Stimulated activated CD4-positive, alpha-beta T cell treated with anti-CD3 and anti-CD28 coated beads, Interleukin-1b, Interleukin-23, amount 100 ng/mL, for 48 hours (primary cell): ENCODE measurements at regions not wholly inside any gene's neighbourhood (a gene's known extent, or its start where the extent isn't known, plus 50 kb on each side); places are given as distances from the start of the nearest gene placed in this dataset.

ENCODE experiments used
- DNase-seq: peaks from one replicate; pipeline ENCODE4 v3.0.0-alpha.2; 2020

DNA sequence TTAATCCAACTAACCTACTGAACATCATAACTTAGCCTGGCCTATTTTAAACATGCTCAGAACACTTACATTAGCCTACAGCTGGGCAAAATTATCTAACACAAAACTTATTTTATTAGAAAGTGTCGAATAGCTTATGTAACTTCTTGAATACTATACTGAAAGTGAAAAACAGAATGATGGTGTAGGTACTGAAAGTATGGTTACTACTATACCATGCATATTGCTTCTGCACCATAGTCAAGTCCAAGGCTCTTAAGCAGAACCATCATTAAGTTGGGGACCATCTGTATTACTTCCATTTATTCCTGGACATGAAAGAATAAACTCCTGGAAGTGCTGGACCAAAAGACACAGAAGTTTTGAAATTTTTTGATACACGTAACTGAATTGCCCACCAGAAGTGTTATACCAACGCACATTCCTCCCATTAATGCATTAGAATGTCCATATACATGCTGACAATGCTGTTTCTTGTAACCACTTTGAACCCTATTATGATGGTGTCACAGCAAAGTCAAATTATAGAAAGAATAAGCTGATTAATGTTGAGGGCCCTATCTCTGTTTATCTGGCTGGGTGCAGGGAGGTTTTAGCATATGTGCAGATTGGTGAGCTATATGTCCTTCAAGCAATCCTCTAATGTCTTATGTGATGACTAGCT is 375.7 kb downstream of the ACTL7B start:
- DNase-seq: no peak

DNA sequence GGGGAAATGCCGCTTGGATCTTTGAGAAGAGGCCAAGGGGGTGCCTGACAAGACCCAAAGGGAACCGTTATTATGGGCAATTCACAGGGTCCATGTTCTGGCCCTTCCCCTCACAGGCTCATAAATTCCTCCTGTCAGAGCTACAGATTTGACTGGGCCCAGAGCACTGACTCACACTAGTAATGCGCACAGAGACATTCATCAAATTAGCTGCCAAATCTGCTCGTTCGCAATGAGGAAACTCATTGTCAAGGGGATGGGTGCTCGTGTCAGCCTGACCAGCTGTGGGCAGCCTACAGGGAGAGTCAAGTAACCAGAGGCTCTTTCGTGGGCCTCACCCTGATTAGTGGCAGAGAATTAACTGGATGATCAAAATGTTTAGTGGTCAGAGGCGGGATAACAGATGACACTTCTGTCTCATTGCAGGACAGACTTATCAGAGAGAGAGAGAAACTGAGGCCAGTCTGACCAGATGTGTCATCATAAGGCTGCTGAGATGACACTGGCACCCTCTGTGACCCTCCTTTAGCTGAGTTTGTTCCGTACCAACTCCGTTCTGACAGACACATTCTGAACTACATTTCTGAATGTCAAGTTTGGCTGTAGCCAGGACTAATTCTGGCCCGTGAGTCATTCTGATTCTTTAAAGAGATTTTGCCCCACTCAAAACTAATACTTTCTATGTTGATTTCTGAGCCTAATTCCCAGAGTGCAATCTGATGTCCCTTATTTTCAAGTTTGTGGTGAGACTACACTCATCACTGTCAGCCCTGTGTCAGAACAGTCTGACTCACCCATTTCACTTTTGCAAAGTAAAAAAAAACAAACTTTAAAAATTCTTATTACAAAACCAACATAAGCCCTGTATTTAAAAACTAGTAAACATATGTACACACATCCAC is 377.1 kb downstream of the ACTL7B start:
- no peak for DNase-seq

DNA sequence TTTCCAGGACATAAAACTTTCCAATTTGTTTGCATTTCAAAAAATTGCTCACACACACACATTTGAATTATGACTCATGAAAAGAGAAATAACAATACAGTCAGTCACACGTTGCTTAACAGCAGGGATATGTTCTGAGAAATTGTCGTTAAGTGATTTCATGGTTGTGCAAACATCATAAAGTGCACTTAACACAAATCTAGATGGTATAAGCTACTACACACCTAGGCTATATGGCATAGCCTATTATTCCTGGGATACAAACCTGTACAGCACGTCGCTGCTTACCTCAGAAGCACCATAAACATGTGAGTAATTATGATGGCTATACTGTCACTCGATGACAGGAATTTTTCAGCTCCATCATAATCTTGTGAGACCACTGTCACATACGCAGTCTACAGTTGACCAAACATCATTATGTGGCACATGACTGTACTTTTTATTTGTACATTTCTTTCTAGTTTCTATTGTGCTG is 378.2 kb downstream of the ACTL7B start:
- DNase-seq: no peak

DNA sequence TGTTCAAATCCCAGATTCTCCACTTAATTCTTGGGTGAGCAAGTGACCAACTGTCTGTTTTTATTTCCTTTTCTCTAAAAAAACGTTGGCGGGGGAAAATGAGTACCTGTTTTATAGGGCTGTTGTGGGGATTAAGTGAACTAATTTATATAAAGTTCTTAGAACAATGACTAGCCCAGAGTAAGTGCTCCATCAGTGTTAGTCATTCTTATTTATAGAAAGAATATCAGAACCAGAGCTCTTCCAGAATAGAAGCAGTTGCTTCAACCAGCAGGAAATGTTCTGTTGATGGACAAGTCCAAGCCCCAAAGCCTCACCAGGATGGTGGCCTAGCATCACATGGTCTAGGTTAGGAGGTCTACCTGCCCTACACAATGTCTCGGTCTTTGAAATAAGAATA is 379.2 kb downstream of the ACTL7B start:
- no peak for DNase-seq

DNA sequence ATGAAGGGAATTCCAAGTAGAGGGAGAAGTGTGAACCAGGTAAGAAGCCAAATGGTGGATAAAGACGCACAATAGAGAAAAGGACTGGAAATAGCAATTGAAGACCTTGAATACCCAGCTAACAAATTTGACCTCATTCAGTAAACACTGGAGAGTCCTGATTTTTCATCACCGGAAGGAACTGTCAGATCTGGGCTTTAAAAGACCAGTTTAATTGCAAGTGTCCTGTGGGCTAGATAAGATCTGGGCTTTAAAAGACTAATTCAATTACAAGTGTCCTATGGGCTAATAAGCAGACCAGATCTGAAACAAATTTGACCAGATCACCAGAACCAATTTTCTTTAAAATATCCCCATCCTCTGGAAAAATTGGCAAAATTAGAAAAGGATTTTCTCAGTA is 380.0 kb downstream of the ACTL7B start:
- DNase-seq: no peak

DNA sequence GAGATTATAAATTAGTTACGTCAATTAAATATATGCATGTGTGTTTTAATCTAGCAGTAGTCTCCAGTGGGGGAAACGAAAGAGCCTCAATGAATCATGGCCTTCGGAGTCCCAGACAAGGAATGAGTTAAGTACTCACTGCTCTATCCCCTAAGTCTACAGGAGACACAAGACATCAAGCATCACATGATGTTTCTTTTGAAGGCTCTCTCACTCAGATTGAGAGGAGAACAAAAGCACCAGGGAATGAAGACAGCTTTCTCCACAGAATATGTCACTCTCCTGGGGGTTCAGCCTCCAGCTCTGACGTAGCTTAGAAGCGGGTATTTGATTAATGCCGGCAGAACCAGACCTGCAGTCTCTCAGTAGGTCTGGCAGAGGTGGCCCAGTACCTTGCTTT is 381.4 kb downstream of the ACTL7B start:
- DNase-seq: no peak

DNA sequence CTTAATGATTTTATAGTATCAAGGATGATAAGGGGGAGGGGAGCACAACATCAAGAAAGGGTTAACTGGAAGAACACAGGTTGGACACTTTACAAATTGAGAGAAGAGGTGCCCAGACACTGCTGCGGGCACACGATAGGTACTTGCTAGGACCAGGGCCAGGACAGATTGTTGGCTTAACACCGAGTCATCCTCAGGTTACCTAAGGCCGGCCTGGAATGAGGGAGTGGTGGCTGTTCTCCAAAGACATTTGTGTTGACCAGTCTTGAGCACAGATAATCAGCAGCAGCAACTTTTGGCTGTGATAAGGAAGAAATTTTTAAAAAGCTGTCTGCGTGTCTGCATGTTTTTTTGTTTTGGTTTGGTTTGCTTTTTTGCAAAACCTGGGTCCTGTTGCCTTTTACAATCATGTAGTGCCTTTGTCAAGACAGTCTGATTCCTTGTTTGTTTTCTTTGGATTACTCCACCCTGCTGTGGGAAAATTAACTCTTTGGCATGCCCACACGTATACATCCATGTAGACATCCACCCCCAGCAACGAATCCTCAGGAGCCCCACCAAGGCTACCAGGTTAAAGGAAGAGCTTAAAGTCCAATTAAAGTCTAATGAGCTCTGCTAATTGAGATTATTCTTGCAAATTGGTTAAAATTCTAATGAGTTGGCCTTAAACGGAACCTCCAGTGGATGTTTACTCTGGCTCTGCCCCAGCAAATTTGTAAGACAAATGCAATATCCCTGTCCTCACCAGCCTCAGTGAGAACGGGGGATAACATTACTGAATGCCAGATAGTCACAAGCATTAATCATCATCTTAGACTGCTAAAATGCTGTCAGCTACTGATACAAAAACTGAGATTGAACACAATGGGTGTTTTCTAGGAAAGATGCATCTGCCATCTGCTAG is 382.3 kb downstream of the ACTL7B start:
- DNase-seq: no peak

DNA sequence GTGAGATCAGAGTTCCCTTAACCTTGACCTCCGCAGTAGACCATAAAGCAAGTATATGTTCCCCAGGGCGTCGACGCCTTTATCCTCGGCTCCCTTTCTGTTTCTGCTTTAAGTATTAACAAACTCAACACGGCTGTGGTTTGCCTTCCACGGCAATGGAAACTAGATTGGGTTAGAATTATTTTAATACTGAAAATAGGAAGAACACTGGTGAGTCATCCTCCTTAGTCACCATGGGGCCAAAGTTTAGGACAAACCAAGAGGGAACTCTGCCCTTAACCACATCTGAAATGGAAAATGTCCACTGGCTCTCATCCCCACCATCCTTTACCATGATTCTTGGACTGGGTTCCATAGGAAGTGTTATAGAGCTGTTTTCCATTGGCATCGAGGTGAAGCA is 386.1 kb downstream of the ACTL7B start:
- DNase-seq: no peak

DNA sequence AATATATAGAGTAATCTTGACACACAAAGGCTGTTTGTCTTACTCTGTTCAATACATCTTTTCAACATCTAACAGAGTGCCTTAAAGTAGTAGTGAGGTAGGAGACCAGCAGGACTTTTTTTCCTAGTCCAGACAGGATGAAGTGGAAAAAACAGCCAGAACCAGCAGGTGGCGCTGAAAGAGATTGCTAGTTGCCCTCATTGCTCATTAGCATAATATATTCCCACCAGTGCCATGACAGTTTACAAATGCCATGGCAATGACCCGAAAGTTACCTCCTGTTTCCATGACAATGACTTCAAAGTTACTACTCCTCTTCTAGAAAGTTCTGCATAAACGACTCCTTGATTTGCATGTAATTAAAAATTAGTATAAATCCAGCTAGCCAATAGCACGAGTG is 387.4 kb downstream of the ACTL7B start:
- DNase-seq: peak; percentile 8

DNA sequence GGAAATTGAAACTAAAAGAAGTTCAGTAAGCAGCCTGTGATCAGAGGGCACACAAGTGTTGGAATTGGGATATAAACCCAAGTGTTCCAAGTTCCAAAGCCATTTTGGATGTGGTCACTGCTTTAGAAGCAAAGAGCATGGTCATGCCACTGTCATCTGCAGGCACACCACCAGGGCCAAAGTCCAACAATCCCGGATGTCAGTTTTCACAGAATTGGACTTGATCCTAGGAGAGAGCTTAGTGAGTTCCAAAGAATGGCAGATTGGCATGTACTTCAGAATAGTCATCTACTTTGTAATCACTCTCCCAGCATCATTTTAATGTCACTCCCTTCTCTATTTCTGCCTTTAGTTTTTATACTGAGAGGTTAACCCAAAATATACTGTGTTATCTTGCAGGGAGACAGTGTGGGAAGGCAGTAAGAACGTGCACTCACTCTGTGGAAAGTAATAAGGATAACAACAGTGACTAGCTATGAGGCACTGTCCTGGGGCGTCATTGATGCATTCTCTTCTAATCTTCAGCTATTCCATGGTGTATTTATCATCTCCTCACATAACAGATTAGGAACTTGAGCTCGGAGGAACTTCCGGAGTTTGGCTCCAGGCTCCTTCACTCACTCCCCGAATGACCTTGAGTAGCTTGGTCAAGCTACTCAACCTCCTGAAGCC is 388.0 kb downstream of the ACTL7B start:
- DNase-seq: no peak

DNA sequence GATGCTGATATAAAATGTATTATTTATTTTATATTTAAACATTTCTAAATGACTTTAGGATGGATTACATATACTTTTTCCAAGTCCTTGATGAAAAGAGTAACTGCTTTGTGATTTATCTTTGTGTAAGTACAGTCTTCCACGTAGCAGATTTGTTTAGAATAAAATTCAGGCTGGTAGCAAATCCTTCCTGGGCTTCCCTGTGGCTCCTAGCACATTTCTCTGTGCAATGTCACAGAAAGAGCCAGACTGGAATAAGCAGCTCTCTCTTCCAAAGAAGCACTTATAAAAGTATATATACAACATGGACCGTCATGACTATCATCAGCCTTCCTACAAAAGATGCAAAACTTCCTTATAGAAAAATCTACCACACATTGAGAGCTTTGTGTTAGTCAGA is 388.6 kb downstream of the ACTL7B start:
- DNase-seq: no peak

DNA sequence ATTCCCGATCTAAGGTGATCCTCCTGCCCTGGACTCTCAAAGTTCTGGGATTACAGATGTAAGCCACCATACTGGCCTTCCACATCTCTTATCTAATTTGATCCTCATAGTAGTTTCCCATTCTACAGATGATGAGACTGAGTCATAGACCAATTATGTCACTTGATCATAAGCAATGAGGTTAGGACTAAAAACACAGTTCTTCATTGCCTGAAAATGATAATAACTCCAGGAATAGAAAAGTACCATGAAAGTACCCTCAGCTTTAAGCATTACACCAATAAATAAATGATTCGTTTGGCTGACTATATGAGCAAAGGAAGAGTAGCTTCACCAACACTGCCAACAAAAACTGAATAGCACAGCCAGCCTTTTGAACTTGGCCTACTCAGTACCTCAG is 389.5 kb downstream of the ACTL7B start:
- DNase-seq: no peak

DNA sequence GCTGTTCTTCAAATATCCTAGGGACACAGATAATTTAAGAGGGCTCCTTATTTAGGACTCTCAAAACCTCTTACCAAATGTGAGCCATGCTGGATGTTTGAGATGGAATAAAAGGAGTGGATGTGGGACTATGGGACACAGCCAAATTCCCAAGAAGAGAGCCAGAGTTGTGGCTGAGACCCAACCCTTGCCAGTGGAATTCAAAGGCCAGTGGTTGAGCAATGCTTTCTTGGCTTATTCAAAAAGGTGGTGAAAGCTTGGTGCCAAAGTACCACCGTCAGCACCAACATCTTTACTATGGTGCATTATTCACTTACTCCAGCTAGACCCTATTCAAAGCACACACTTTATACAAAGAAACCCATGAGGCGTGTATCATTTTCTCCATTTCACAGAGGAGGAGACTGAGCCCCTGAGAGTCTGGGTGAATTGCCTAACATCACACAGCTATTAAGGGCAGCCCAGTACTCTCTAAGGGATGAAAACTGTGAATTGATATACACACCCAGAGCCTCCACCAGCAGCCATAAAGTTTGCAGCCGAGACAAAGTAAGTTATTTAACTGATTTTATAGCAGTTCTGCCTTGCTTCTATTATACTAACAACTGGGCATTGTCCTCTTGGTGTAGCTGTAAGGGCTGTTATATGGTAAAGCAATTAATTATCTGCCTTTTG is 391.7 kb downstream of the ACTL7B start:
- DNase-seq: no peak

DNA sequence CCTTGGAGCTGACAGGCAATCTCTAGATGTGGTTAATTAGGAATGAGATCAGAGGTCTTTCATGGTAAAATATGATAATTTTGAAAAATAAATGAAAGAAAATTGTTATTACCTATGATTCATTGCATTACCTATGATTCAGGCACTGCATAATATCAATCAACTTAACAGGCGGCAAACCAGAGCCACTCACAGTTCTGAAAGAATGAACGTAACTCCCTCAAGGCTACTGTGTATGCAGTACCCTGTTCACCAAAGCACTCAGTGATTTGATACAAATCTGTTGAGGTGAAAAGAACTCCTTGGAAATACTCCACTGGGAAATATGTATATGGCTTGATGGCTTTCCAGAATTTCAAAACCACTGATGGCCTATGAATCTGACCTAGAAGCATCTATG is 398.9 kb downstream of the ACTL7B start:
- DNase-seq: no peak

DNA sequence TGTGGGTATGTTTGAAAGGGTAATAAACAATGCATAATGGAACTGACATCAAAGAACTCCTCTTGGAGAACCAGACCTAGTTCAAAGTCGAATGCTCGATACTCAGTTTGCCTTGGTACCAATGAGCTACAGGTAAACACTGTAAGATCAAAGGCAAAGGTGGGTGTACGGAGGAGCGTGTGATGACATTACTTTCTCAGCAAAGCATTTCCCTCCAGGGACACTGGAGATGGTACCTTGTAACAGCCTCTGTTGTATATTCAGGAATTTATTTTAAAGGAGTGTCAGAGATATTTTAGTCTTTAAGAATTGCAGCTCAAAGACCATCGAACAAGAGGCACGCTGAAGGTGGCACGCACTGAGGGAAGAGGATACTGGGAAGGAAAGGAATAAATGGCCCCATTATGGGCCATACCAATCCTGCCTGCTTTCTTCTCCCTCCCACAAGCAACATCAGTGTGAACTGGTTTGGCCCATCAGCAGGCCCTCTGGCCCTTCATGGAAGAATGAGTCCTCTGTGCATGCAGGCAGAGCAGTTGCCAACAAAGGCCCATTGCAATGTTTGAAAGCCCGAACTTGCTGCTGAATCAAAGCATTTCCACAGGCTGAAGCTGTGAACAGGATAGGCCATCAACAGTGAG is 410.2 kb downstream of the ACTL7B start:
- no peak for DNase-seq

DNA sequence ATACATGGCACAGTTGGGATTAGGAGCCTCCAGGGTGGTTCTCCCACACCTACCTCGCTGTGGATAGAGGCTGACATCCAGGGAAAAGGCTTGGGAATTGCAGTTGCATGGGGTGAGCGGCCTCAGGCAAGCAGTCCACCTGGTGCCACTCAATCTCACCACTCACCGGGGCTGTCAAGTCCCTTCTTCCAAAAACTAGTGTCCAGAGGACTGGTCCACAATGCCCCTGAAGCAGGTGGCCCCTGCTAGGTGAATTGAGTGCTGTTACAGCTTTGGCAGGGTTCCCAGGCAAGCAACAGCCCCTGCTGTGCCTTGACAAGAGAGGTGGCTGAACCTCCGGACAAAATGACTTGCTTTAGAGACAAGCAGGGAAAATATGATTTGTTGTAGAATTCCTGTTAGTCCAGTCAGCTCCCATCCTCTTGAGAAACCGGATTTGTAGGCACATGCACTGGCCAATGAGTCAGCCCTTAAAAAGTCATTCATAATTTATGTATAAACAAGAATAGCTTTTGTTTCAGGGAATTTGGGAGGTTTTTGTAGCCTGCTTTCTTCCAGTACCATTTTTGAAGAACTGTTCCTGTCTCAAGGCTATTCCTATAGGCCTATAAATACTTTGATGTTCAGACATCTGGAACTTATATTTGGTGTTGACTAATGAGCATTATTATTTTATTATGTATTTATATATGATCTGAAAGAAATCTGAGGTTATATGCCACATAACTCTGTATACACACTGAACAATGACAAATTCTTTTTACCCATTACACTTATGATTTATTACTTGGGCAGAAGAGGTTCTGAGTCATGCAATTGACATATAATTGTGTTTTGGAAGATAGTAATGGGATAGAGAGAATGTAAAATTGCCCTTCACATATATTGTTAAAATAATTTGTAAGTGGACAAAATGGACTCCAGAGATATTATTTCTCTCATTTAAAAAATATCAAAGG is 411.1 kb downstream of the ACTL7B start:
- DNase-seq: no peak

DNA sequence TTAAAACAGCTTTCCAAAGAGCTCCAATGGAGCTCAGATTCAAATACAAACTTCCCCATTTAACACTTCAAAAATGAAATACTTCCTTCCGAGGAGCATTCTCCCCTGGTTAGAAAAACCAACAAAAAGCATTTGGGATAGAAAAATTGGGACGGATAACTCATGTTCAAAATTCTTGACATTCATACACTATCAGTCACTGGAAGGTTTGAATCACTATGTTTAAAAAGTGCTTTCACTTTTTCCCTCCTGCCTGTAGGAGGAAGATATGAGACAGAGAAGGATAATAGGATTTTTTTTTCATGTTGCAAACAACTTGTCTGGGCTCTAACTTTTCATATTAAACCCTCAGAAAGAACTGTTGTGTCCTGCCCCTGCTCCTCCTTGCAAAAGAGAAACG is 412.0 kb downstream of the ACTL7B start:
- DNase-seq: no peak

DNA sequence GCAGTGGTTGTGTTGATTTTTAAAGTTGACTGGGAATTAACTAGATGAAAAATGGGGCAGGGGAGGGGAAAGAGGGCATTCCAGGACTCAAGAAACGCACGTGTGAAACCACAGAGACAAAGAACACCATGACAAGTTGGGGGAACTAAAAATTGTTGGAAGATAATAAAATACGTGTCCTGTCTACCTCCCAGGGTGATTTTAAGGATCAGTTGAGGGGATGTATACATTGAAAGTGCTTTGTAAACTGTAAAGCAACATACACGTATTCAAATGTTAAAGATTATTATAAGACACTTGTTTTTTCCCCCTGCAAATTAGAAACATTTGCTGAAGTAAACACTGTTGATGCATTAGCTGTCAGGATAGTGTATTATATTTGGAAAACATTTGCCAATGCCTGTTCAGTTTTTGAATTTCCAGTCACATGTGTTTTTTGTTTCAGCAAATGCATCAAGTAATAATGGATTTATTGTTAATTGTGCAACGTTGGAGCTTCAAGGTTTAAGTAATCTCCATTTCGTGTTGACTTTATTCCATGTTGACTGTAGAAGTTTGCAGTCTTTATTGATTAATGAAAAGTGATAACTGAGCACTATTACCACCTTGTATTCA is 412.7 kb downstream of the ACTL7B start:
- DNase-seq: no peak

DNA sequence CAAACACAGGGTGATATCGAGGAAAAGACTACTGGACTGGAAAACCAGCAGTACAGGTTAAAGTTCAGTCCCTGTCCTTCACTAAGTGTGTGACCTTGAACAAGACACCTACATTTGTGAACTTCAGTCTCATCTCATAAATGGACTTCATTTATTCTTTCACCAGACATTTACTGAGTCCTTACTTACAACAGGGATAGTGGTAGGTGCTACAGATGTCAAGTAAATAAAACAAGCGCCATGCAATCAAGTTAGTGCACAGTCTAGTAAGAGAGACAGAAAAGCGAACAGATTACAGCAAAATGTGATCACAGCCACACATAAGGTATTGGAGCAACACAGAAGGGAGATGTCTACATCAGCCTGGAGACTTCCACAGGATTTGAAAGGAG is 413.2 kb downstream of the ACTL7B start:
- DNase-seq: no peak

DNA sequence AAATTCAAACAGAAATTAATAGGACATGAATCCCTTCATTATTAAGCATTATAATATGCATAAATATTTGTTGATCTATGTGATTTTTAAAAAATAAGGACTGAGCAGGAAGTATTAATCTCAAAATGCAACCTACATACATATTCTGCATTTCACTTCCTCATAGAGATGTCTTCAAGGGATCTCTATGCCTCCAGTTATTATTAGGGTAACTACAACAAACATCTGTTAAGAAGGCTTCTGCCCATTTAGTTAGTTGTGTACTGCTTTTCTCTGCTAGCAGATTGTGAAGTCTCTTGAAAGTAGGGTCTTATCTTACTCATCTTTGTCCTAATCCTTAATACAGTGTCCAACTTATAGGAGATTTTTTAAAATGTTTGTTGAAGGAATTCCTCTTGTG is 414.1 kb downstream of the ACTL7B start:
- no peak for DNase-seq
